ENCODE measurements at regions not wholly inside any gene's neighbourhood (a gene's known extent, or its start where the extent isn't known, plus 50 kb on each side); places are given as distances from the start of the nearest gene placed in this dataset.

GRCh38 chr3:34842706-34843480 is 796.4 kb upstream of the ARPP21 start:
- Mint-ChIP-seq H3K36me3 (no peaks in the 10 kb centered on the region), H3K27me3 (no peaks in the 10 kb centered on the region), H3K4me3 (no peak overlapping the region), H3K9me3 (peaks cover 0 to 6% (median 0%) of the 10 kb centered on the region in 3 donors), H3K4me1 (no peaks in the 10 kb centered on the region), H3K27ac (no peak overlapping the region)

DNA sequence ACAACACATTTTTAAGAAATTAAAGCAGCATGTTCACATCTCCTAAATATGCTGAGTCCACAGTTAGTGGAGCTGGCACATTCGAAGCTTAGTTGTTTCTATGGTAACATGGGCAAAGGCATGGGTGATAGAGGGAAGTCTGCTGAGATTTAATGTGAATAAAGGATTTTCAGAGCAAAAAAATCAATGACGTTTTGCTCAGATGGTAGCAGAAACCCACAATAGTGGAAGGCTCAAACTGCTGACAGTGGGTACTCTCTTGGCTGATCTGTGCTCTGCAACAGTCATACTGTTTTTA is 795.1 kb upstream of the ARPP21 start:
- H3K36me3 Mint-ChIP-seq = no peaks in the 10 kb centered on the region
- no peaks in the 10 kb centered on the region for H3K27me3 Mint-ChIP-seq
- H3K4me3 Mint-ChIP-seq = no peak overlapping the region
- peaks cover 0 to 3% (median 0%) of the 10 kb centered on the region in 3 donors for H3K9me3 Mint-ChIP-seq
- no peaks in the 10 kb centered on the region for H3K4me1 Mint-ChIP-seq
- H3K27ac Mint-ChIP-seq = no peak overlapping the region

GRCh38 chr3:34851137-34851536 is 788.2 kb upstream of the ARPP21 start:
- Mint-ChIP-seq H3K27me3 (no peaks in the 10 kb centered on the region), H3K36me3 (no peaks in the 10 kb centered on the region), H3K9me3 (no peaks in the 10 kb centered on the region), H3K4me1 (no peaks in the 10 kb centered on the region), H3K4me3 (no peak overlapping the region), H3K27ac (no peak overlapping the region)

- Mint-ChIP-seq H3K4me3 (no peak overlapping the region), H3K9me3 (no peaks in the 10 kb centered on the region), H3K4me1 (peaks cover 0 to 1% (median 0%) of the 10 kb centered on the region in 3 donors), H3K27me3 (no peaks in the 10 kb centered on the region), H3K36me3 (no peaks in the 10 kb centered on the region), H3K27ac (no peak overlapping the region)
These were observed 786.4 kb upstream of the ARPP21 start for GRCh38 chr3:34852844-34853439.

DNA sequence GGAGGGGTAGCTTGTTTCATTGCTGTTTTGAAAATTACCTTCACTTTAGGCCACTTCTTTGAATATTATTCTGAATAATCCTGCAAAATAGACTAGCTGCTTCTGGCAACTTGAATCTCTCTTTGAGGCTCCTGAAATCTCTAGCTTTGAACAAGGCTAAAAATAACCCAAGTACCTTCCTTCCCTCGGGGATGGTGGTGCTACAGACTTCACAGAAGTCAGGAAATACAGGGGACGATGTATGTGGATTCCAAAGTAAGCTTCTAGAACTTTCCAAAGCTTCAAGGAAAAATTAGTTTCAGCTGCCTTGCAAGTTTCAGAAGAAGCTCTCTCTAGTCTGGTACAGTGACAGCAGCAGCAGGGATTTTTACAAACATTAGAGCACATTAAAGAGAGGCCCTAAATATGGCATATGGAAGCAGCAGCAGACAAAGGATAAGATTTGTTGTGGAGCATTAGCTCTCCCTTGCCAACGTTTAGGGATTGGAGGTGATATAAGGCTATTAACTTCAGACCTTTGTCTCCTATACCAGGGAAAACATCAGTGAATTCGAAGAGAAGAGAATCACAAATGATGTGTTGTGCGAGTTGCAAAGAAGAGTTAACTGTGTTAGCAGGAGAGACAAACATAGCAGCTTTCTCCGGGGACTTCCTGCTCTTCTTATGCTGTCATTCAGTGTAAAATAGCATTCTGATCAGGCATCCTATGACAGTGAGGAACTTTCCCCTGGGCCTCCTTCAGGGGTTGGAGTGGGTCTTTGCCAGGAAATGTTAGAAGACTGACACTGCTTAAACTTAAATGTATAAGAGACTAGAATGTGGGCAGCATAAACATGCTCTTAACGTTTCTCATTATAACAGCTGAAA is 783.0 kb upstream of the ARPP21 start:
- H3K36me3 Mint-ChIP-seq = no peaks in the 10 kb centered on the region
- no peak overlapping the region for H3K27ac Mint-ChIP-seq
- no peaks in the 10 kb centered on the region for H3K27me3 Mint-ChIP-seq
- H3K4me3 Mint-ChIP-seq = no peak overlapping the region
- H3K9me3 Mint-ChIP-seq = no peaks in the 10 kb centered on the region
- peaks cover 0 to 1% (median 0%) of the 10 kb centered on the region in 3 donors for H3K4me1 Mint-ChIP-seq

GRCh38 chr3:34858067-34858660 is 781.2 kb upstream of the ARPP21 start:
- H3K4me1 Mint-ChIP-seq = peaks cover 0 to 1% (median 0%) of the 10 kb centered on the region in 3 donors
- H3K4me3 Mint-ChIP-seq = no peak overlapping the region
- no peaks in the 10 kb centered on the region for H3K27me3 Mint-ChIP-seq
- H3K27ac Mint-ChIP-seq = no peak overlapping the region
- no peaks in the 10 kb centered on the region for H3K9me3 Mint-ChIP-seq
- no peaks in the 10 kb centered on the region for H3K36me3 Mint-ChIP-seq

- peaks cover 0 to 2% (median 1%) of the 10 kb centered on the region in 3 donors for H3K4me1 Mint-ChIP-seq
- H3K4me3 Mint-ChIP-seq = no peak overlapping the region
These were observed 779.6 kb upstream of the ARPP21 start for GRCh38 chr3:34859746-34860145.

GRCh38 chr3:34862456-34862855 is 776.9 kb upstream of the ARPP21 start:
- Mint-ChIP-seq H3K27ac (no peak overlapping the region), H3K27me3 (peaks cover 2% of the 10 kb centered on the region), H3K9me3 (no peaks in the 10 kb centered on the region), H3K36me3 (no peaks in the 10 kb centered on the region), H3K4me3 (no peak overlapping the region), H3K4me1 (peaks cover 0 to 2% (median 0%) of the 10 kb centered on the region in 3 donors)

More at GRCh38 chr3:34859746-34860145, 779.6 kb upstream of the ARPP21 start:
- no peaks in the 10 kb centered on the region for H3K9me3 Mint-ChIP-seq
- H3K27ac Mint-ChIP-seq = no peak overlapping the region
- no peaks in the 10 kb centered on the region for H3K36me3 Mint-ChIP-seq
- no peaks in the 10 kb centered on the region for H3K27me3 Mint-ChIP-seq

DNA sequence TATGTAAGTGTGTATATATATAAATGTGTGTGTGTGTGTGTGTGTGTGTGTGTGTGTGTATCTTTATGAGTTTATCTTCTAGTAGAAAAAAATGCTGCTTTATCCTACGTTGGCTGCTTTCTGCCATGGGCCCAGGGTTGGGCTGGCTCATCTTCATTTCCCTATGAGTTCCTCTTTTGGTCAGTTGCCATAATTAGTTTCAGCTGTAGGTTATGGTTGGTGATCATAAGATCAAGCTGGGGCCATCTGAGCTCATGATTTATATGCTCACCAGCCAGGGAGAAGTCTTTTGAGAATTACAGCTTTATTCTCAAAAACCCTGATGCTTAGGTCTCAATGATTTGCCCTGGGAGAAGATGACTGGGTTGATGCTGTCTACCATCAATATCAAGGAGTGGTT is 775.8 kb upstream of the ARPP21 start:
- peaks cover 2% of the 10 kb centered on the region for H3K27me3 Mint-ChIP-seq
- H3K4me3 Mint-ChIP-seq = no peak overlapping the region
- no peak overlapping the region for H3K27ac Mint-ChIP-seq
- H3K9me3 Mint-ChIP-seq = peaks cover 0 to 2% (median 0%) of the 10 kb centered on the region in 3 donors
- H3K4me1 Mint-ChIP-seq = peaks cover 0 to 2% (median 0%) of the 10 kb centered on the region in 3 donors
- no peaks in the 10 kb centered on the region for H3K36me3 Mint-ChIP-seq

DNA sequence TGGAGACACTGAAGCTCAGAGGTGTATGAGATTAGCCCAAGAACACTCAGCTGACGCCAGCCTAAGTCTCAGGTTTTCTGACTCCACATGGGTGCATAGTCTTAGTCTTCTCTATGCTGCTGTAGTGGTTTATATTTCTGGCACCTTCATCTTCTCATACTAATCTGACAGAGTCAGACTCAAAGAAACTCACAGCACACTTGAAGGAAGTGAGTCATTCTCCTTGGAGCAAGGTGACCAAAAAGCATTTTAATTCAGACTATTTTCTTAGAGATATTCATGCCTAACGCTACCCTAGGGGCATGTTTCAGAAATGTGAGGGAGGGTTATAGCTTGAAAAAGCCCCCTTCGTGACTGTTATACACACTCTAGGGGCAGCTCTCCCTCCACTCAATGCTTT is 775.3 kb upstream of the ARPP21 start:
- no peak overlapping the region for H3K4me3 Mint-ChIP-seq

GRCh38 chr3:34865346-34865745 is 774.0 kb upstream of the ARPP21 start:
- peaks cover 0 to 2% (median 0%) of the 10 kb centered on the region in 3 donors for H3K9me3 Mint-ChIP-seq

More for the DNA sequence above, 775.3 kb upstream of the ARPP21 start:
- Mint-ChIP-seq H3K27ac (no peak overlapping the region), H3K9me3 (peaks cover 0 to 2% (median 0%) of the 10 kb centered on the region in 3 donors), H3K4me1 (peaks cover 0 to 2% (median 0%) of the 10 kb centered on the region in 3 donors), H3K36me3 (no peaks in the 10 kb centered on the region), H3K27me3 (peaks cover 2% of the 10 kb centered on the region)

DNA sequence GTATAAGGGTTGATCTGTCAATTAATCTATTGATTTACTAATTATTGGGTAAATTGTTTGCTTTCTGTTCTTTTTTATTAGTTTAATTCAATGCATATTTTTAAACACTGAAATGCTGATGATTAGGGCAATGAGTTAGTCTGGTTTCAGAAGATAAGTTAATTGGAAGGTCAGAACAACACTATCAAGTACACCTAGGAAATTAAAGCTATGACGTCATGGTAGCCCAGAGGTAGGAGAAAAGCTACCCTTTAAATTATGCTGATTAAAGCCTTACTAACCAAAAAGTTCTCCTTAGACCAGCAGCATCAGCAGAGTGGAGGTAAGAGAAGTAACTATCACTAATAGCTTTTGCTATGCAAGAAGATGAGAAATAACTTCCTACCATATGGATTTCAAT is 770.4 kb upstream of the ARPP21 start:
- Mint-ChIP-seq H3K9me3 (peaks cover 0 to 2% (median 2%) of the 10 kb centered on the region in 3 donors), H3K27me3 (peaks cover 2% of the 10 kb centered on the region), H3K4me1 (peaks cover 0 to 2% (median 0%) of the 10 kb centered on the region in 3 donors), H3K27ac (no peak overlapping the region), H3K36me3 (no peaks in the 10 kb centered on the region), H3K4me3 (no peak overlapping the region)

More at GRCh38 chr3:34865346-34865745, 774.0 kb upstream of the ARPP21 start:
- H3K4me3 Mint-ChIP-seq = no peak overlapping the region
- no peaks in the 10 kb centered on the region for H3K36me3 Mint-ChIP-seq
- peaks cover 0 to 2% (median 0%) of the 10 kb centered on the region in 3 donors for H3K4me1 Mint-ChIP-seq
- H3K27me3 Mint-ChIP-seq = peaks cover 2% of the 10 kb centered on the region
- no peak overlapping the region for H3K27ac Mint-ChIP-seq

GRCh38 chr3:34869696-34870095 is 769.6 kb upstream of the ARPP21 start:
- peaks cover 2% of the 10 kb centered on the region for H3K27me3 Mint-ChIP-seq
- no peaks in the 10 kb centered on the region for H3K4me1 Mint-ChIP-seq
- H3K9me3 Mint-ChIP-seq = peaks cover 0 to 2% (median 2%) of the 10 kb centered on the region in 3 donors
- no peak overlapping the region for H3K27ac Mint-ChIP-seq
- no peaks in the 10 kb centered on the region for H3K36me3 Mint-ChIP-seq
- no peak overlapping the region for H3K4me3 Mint-ChIP-seq

DNA sequence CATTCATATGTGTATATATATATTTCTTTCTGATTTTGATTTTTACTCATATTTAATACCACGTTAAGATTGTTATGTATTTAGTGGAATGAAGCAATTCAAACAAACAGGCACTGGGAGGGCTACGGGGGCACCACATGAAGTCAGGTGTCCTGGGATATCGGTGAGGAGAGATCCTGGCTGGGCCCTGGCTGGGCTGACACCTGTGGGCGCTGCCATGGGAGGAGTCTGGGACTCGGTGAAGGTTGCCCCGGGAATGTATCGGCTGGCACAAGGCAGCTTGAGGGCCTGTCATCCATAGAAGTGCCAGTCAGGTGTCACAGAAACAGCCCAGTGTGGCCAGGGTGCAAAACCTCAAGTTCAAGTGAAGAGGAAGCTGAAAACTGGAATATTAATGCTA is 766.9 kb upstream of the ARPP21 start:
- no peaks in the 10 kb centered on the region for H3K4me1 Mint-ChIP-seq
- H3K27ac Mint-ChIP-seq = no peak overlapping the region
- no peak overlapping the region for H3K4me3 Mint-ChIP-seq
- H3K27me3 Mint-ChIP-seq = no peaks in the 10 kb centered on the region
- H3K36me3 Mint-ChIP-seq = no peaks in the 10 kb centered on the region
- H3K9me3 Mint-ChIP-seq = peaks cover 0 to 3% (median 2%) of the 10 kb centered on the region in 3 donors

GRCh38 chr3:34876997-34877396 is 762.3 kb upstream of the ARPP21 start:
- Mint-ChIP-seq H3K9me3 (peaks cover 0 to 1% (median 0%) of the 10 kb centered on the region in 3 donors), H3K4me1 (no peaks in the 10 kb centered on the region), H3K36me3 (no peaks in the 10 kb centered on the region), H3K27me3 (no peaks in the 10 kb centered on the region), H3K4me3 (no peak overlapping the region), H3K27ac (no peak overlapping the region)

All from IgD-negative memory B cell (primary cell).